OCI-LY3 (cell line): ENCODE measurements at regions not wholly inside any gene's neighbourhood (a gene's known extent, or its start where the extent isn't known, plus 50 kb on each side); places are given as distances from the start of the nearest gene placed in this dataset.

Source experiments
- H2AFZ ChIP-seq: fragments of 200-600, 300-600 bp; shearing (Covaris generic); 2 replicates; pipeline ENCODE4 v1.6.0; 2014; ENCODE audit warnings: antibody characterized with exemption, low read depth, low read length
- H3K27ac ChIP-seq: fragments of 200-600, 300-600 bp; sonication (generic); 2 replicates; pipeline ENCODE4 v1.5.1; 2014; ENCODE audit warnings: mild to moderate bottlenecking, low read length, moderate library complexity, mixed read lengths
- H3K27me3 ChIP-seq: fragments of 200-600, 300-600 bp; sonication (generic); 2 replicates; pipeline ENCODE4 v1.6.1; 2014; ENCODE audit warnings: low read depth, low read length, mixed read lengths
- H3K36me3 ChIP-seq: fragments of 200-600, 300-600 bp; sonication (generic); replicated peaks from 2 replicates; pipeline ENCODE3; 2014; ENCODE audit warnings: low read depth, low read length, mixed read lengths
- H3K4me1 ChIP-seq: fragments of 300-600, 200-600 bp; sonication (generic); 2 replicates; pipeline ENCODE4 v1.6.1; 2014; ENCODE audit warnings: low read length, mixed read lengths
- H3K4me2 ChIP-seq: fragments of 200-600, 300-600 bp; sonication (generic); 2 replicates; pipeline ENCODE4 v1.6.1; 2014; ENCODE audit warnings: low read length, mixed read lengths
- H3K4me3 ChIP-seq: fragments of 300-600, 200-600 bp; sonication (generic); 2 replicates; pipeline ENCODE4 v1.5.1; 2014; ENCODE audit warnings: antibody characterized with exemption, mild to moderate bottlenecking, low read length, moderate library complexity
- H3K79me2 ChIP-seq: fragments of 300-600, 200-600 bp; shearing (Covaris generic); 2 replicates; pipeline ENCODE4 v1.6.1; 2014; ENCODE audit warnings: mild to moderate bottlenecking, low read length, mixed read lengths
- H3K9ac ChIP-seq: fragments of 300-600, 200-600 bp; shearing (Covaris generic); 2 replicates; pipeline ENCODE4 v1.6.0; 2014; ENCODE audit warnings: mild to moderate bottlenecking, low read length, moderate library complexity
- H3K9me3 ChIP-seq: fragments of 200-600, 300-600 bp; shearing (Covaris generic); 2 replicates; pipeline ENCODE4 v1.6.1; 2014; ENCODE audit warnings: low read length, mixed read lengths; ENCODE audit not compliant: insufficient read depth
- H4K20me1 ChIP-seq: fragments of 200-600, 300-600 bp; sonication (generic); 2 replicates; pipeline ENCODE4 v1.6.1; 2016; ENCODE audit warnings: low read length, mixed read lengths; ENCODE audit not compliant: insufficient read depth
- CTCF ChIP-seq: fragments of 200-600, 300-600 bp; sonication (generic); IDR thresholded peaks from 2 replicates; pipeline ENCODE4 v1.5.1; 2014; ENCODE audit warnings: antibody characterized with exemption, low read length, low read depth
- EZH2phosphoT487 ChIP-seq: fragments of 200-600 bp; shearing (Covaris generic); IDR thresholded peaks from 2 replicates; pipeline ENCODE4 v1.6.1; 2018; ENCODE audit warnings: antibody characterized with exemption, mixed run types, low read depth

DNA sequence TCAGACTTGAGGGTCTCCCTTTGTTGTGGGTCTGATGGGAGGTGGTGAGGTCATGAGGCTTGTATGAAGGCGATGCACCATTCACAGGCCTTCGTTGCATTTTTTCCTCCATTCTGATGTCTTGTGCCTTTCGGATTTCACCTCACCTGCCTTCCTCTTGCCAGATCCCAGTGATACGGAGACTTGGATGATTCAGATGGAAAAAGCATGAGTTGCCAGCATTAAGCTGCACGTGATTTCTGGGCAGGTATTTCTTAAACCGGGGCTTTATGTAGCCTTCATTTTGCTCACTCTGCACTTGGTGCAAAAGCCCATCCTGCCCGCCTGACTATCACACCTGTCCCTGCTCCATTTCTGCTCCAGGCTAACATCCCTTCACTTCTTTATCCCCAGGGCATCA is 216.7 kb downstream of the SNX19 start:
- no peak overlapping the region for H3K27ac ChIP-seq
- no peak overlapping the region for H3K4me3 ChIP-seq
- H3K79me2 ChIP-seq = no peaks in the 10 kb centered on the region
- TF ChIP-seq CTCF (no peak), EZH2phosphoT487 (no peak)
- no peaks in the 10 kb centered on the region for H3K4me1 ChIP-seq
- no peaks in the 10 kb centered on the region for H3K9me3 ChIP-seq
- peaks cover 18% of the 10 kb centered on the region; the same call in 1 of the 2 replicates for H3K27me3 ChIP-seq
- no peak overlapping the region for H3K9ac ChIP-seq
- no peak overlapping the region for H2AFZ ChIP-seq
- H3K4me2 ChIP-seq = no peak overlapping the region
- H3K36me3 ChIP-seq = no peaks in the 10 kb centered on the region
- no peaks in the 10 kb centered on the region for H4K20me1 ChIP-seq

DNA sequence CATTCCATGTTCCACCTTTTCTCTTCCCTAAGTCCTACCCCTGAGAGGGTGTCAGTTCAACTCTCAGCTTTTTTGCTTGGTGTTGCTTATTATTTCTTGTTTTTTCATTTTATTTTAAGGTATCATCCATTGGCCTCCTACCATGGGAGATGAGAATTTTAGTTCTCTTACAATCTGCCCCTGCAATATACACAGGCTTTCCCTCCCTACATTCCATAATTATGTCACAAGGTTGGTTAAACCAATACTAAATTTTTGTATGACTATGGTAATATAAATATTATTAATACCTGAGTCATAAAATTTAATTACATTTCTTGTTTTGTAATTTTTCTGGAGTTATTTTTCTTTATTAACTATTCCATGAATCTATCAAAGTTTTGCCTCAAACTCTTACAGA is 216.2 kb downstream of the SNX19 start:
- no peak overlapping the region for H3K4me2 ChIP-seq
- H3K79me2 ChIP-seq = no peaks in the 10 kb centered on the region
- no peak overlapping the region for H3K27ac ChIP-seq
- H3K4me1 ChIP-seq = no peaks in the 10 kb centered on the region
- H3K27me3 ChIP-seq = peaks cover 17% of the 10 kb centered on the region; the same call in 1 of the 2 replicates
- H3K9ac ChIP-seq = no peak overlapping the region
- H3K9me3 ChIP-seq = no peaks in the 10 kb centered on the region
- TF ChIP-seq EZH2phosphoT487 = no peak
- no peak for TF ChIP-seq CTCF
- H3K36me3 ChIP-seq = no peaks in the 10 kb centered on the region
- no peaks in the 10 kb centered on the region for H4K20me1 ChIP-seq
- no peak overlapping the region for H3K4me3 ChIP-seq
- H2AFZ ChIP-seq = no peak overlapping the region

DNA sequence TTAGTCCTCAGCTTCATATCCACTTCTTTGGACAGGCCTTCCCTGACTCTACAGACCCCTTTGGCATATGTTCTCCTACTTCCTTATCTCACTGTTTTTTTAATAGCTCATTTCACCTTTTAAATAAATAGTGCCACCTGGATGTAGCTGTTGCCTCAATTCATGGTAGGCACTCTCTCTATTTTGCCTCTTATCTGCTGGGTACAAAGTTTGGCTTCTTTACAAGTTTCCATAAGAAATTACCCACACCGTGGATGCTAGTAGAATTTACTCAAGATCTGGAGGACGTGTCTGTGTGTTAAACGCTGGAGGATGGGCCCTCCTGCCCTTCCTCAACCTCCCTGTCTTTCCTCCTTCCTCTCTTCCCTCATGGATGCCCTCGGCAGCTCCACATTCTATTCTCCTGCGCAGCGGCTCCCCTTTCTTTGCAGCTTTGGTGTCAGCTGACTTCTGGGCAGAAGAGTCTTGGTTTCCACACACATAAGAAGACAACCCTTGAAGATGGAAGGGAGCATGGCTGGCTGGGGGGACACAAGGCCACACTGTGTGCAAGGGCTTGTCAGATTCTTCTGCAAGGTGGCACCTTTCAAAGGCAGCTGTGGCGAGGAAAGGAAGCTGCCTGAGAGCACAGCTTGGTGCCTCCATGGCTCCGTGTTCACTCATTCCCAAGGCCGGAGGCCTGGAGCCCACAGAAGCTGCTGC is 212.6 kb downstream of the SNX19 start:
- H4K20me1 ChIP-seq = no peaks in the 10 kb centered on the region
- H3K27me3 ChIP-seq = peaks cover 30% of the 10 kb centered on the region
- no peaks in the 10 kb centered on the region for H3K4me1 ChIP-seq
- H3K4me2 ChIP-seq = no peak overlapping the region
- TF ChIP-seq CTCF = no peak
- TF ChIP-seq EZH2phosphoT487 = no peak
- no peaks in the 10 kb centered on the region for H3K79me2 ChIP-seq
- H3K27ac ChIP-seq = no peak overlapping the region
- no peaks in the 10 kb centered on the region for H3K36me3 ChIP-seq
- H3K4me3 ChIP-seq = no peak overlapping the region
- no peak overlapping the region for H2AFZ ChIP-seq
- H3K9me3 ChIP-seq = no peaks in the 10 kb centered on the region
- H3K9ac ChIP-seq = no peak overlapping the region

GRCh38 chr11:130705670-130706421 is 210.4 kb downstream of the SNX19 start:
- no peaks in the 10 kb centered on the region for H3K36me3 ChIP-seq
- H3K79me2 ChIP-seq = no peaks in the 10 kb centered on the region
- no peak overlapping the region for H3K4me2 ChIP-seq
- no peaks in the 10 kb centered on the region for H3K9me3 ChIP-seq
- TF ChIP-seq EZH2phosphoT487 = no peak
- no peak for TF ChIP-seq CTCF
- peaks cover 32% of the 10 kb centered on the region for H3K27me3 ChIP-seq
- no peak overlapping the region for H2AFZ ChIP-seq
- no peak overlapping the region for H3K4me3 ChIP-seq
- H3K4me1 ChIP-seq = no peaks in the 10 kb centered on the region
- H3K9ac ChIP-seq = no peak overlapping the region
- no peak overlapping the region for H3K27ac ChIP-seq
- no peaks in the 10 kb centered on the region for H4K20me1 ChIP-seq
